ENCODE measurements at regions not wholly inside any gene's neighbourhood (a gene's known extent, or its start where the extent isn't known, plus 50 kb on each side); places are given as distances from the start of the nearest gene placed in this dataset.

DNA sequence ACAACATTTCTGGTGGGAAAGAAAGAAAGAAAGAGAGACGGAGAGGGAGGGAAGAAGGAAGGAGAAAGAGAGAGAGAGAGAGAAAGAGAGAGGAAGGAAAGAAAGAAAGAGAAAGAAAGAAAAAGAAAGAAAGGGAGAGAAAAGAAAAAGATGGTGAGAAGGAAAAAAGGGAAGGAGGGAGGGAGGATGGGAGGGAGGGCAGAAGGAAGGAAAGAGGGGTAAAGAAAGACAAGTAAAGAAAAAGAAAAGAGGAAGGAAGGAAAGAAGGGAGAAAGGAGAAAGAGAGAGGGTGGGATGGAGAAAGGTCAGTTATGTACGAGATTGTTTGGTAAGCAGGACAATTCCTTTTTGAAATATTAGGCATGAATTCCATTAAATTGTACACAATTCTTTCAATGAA lies 145.3 kb downstream of the SPRY2 start:
- DNase-seq (ENCODE audit: low spot score), result no peak
- intact Hi-C loops (cut with micrococcal nuclease), result loop anchor here (1.0 kb wide), 1 partner anchor 20 kb away; no protein-coding TSS in a partner anchor
- no peaks in the 10 kb centered on the region for H3K36me3 Mint-ChIP-seq (ENCODE audit: low read depth)
- H3K27me3 Mint-ChIP-seq (ENCODE audit: insufficient read depth), result no peaks in the 10 kb centered on the region
- H3K4me3 Mint-ChIP-seq, result no peak overlapping the region
- H3K9me3 Mint-ChIP-seq, result no peaks in the 10 kb centered on the region
- H3K27ac Mint-ChIP-seq, result no peak overlapping the region
- no peaks in the 10 kb centered on the region for H3K4me1 Mint-ChIP-seq (ENCODE audit: low read depth)

- intact Hi-C loops (cut with micrococcal nuclease), result no loop called here
- H3K4me1 Mint-ChIP-seq (ENCODE audit: low read depth), result no peaks in the 10 kb centered on the region
- no peak overlapping the region for H3K4me3 Mint-ChIP-seq
- H3K36me3 Mint-ChIP-seq (ENCODE audit: low read depth), result no peaks in the 10 kb centered on the region
- H3K9me3 Mint-ChIP-seq, result no peaks in the 10 kb centered on the region
- DNase-seq (ENCODE audit: low spot score), result no peak
- no peak overlapping the region for H3K27ac Mint-ChIP-seq
- no peaks in the 10 kb centered on the region for H3K27me3 Mint-ChIP-seq (ENCODE audit: insufficient read depth)
These were observed 150.9 kb downstream of the SPRY2 start for GRCh38 chr13:80189889-80190597.

- Mint-ChIP-seq H3K27ac (no peak overlapping the region), H3K4me3 (no peak overlapping the region), H3K27me3 (ENCODE audit: insufficient read depth) (no peaks in the 10 kb centered on the region), H3K4me1 (ENCODE audit: low read depth) (no peaks in the 10 kb centered on the region), H3K36me3 (ENCODE audit: low read depth) (no peaks in the 10 kb centered on the region), H3K9me3 (no peaks in the 10 kb centered on the region)
- no peak for DNase-seq (ENCODE audit: low spot score)
- intact Hi-C loops (cut with micrococcal nuclease), result no loop called here
These were observed 160.1 kb downstream of the SPRY2 start for GRCh38 chr13:80180740-80181355.

GRCh38 chr13:80177327-80177726 lies 163.6 kb downstream of the SPRY2 start:
- no peak for DNase-seq (ENCODE audit: low spot score)
- Mint-ChIP-seq H3K4me1 (ENCODE audit: low read depth) (no peaks in the 10 kb centered on the region), H3K9me3 (no peaks in the 10 kb centered on the region), H3K4me3 (no peak overlapping the region), H3K36me3 (ENCODE audit: low read depth) (no peaks in the 10 kb centered on the region), H3K27me3 (ENCODE audit: insufficient read depth) (no peaks in the 10 kb centered on the region), H3K27ac (no peak overlapping the region)
- intact Hi-C loops (cut with micrococcal nuclease), result no loop called here

- Mint-ChIP-seq H3K36me3 (ENCODE audit: low read depth) (no peaks in the 10 kb centered on the region), H3K27ac (no peak overlapping the region), H3K4me3 (no peak overlapping the region), H3K4me1 (ENCODE audit: low read depth) (no peaks in the 10 kb centered on the region), H3K9me3 (no peaks in the 10 kb centered on the region), H3K27me3 (ENCODE audit: insufficient read depth) (peaks cover 1% of the 10 kb centered on the region)
- DNase-seq (ENCODE audit: low spot score), result no peak
- intact Hi-C loops (cut with micrococcal nuclease), result no loop called here
These were observed 167.7 kb downstream of the SPRY2 start for GRCh38 chr13:80173224-80173623.

DNA sequence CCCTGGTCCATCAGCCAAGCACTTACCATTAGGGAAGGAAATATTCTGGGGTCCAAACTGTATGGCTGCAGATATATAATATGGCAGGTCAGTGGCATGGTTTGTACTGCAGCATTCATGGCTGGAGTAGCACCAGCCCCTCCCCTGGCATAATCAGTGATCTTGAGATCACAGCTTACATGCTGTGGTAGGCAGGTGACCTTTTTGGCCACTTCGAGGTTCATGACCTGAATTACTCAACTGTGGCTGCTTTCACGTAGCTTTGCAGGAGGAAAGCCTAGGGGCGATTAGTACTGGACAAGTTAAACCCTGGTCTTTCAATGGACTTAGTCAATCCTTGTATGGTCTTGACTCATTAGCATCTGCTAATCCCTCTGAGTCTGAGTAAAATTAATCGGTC lies 169.8 kb downstream of the SPRY2 start:
- H3K27ac Mint-ChIP-seq, result no peak overlapping the region
- intact Hi-C loops (cut with micrococcal nuclease), result no loop called here
- no peaks in the 10 kb centered on the region for H3K4me1 Mint-ChIP-seq (ENCODE audit: low read depth)
- no peaks in the 10 kb centered on the region for H3K9me3 Mint-ChIP-seq
- H3K27me3 Mint-ChIP-seq (ENCODE audit: insufficient read depth), result peaks cover 1% of the 10 kb centered on the region
- DNase-seq (ENCODE audit: low spot score), result no peak
- H3K4me3 Mint-ChIP-seq, result no peak overlapping the region
- H3K36me3 Mint-ChIP-seq (ENCODE audit: low read depth), result no peaks in the 10 kb centered on the region

DNA sequence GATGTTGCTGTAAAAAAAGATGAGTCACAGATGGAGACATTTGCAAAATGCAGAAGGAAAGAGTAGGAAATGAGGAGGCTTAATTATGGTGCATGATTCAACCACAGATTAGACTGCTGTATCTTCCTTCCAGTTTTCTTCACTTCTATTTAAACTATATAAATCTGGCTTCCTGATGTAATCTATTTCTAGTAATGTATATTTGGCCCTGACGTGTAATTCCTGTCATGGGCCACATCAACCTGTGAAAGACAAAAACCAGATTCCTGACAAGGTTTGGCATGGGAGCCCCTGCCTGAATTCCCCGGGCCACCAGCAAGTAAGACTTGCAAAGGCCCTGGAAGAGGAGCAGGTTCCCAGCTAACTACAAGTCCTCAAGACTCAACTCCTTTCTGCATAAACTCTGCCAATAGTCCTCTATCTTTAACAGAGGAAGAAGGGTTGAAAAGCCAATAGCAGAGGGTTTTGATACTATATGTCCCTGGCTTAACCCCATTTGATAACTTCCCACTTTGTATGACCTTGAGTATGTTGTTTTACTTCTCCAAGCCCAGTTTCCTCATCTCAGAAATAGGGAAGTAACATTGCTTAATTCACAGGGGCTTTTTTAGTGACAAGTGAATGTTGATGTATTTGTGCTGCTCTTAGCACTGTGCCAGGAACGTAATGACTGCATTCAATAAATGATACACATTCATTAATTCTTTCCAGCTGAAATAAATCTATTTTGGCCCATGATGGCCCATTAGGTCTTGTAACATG lies 172.7 kb downstream of the SPRY2 start:
- H3K4me1 Mint-ChIP-seq (ENCODE audit: low read depth), result no peaks in the 10 kb centered on the region
- H3K36me3 Mint-ChIP-seq (ENCODE audit: low read depth), result no peaks in the 10 kb centered on the region
- intact Hi-C loops (cut with micrococcal nuclease), result no loop called here
- peaks cover 1% of the 10 kb centered on the region for H3K27me3 Mint-ChIP-seq (ENCODE audit: insufficient read depth)
- no peak overlapping the region for H3K4me3 Mint-ChIP-seq
- H3K9me3 Mint-ChIP-seq, result no peaks in the 10 kb centered on the region
- no peak overlapping the region for H3K27ac Mint-ChIP-seq
- DNase-seq (ENCODE audit: low spot score), result no peak

DNA sequence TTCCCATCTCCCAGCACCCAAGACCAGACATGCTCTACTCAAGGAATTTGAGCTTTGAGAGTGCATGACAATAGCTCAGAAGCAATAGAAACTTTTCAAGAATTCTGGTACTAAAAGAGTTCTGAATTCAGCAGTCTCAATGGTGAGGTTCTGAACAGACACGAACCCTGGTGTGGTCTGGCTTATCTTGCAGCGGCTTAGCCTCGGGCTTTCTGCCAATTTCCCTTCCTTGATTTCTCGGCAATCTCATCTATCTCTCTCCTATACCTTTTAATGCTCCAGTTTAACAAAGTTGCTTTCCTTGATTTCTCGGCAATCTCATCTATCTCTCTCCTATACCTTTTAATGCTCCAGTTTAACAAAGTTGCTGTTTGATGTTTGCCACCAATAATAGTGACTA lies 174.6 kb downstream of the SPRY2 start:
- intact Hi-C loops (cut with micrococcal nuclease), result no loop called here
- peaks cover 1% of the 10 kb centered on the region for H3K27me3 Mint-ChIP-seq (ENCODE audit: insufficient read depth)
- DNase-seq (ENCODE audit: low spot score), result no peak
- H3K9me3 Mint-ChIP-seq, result no peaks in the 10 kb centered on the region
- H3K4me3 Mint-ChIP-seq, result no peak overlapping the region
- H3K36me3 Mint-ChIP-seq (ENCODE audit: low read depth), result no peaks in the 10 kb centered on the region
- no peaks in the 10 kb centered on the region for H3K4me1 Mint-ChIP-seq (ENCODE audit: low read depth)
- no peak overlapping the region for H3K27ac Mint-ChIP-seq

GRCh38 chr13:80164462-80164861 lies 176.5 kb downstream of the SPRY2 start:
- no peak overlapping the region for H3K27ac Mint-ChIP-seq
- H3K36me3 Mint-ChIP-seq (ENCODE audit: low read depth), result no peaks in the 10 kb centered on the region
- no peaks in the 10 kb centered on the region for H3K4me1 Mint-ChIP-seq (ENCODE audit: low read depth)
- intact Hi-C loops (cut with micrococcal nuclease), result no loop called here
- no peak for DNase-seq (ENCODE audit: low spot score)
- H3K9me3 Mint-ChIP-seq, result no peaks in the 10 kb centered on the region
- H3K27me3 Mint-ChIP-seq (ENCODE audit: insufficient read depth), result peaks cover 1% of the 10 kb centered on the region
- H3K4me3 Mint-ChIP-seq, result no peak overlapping the region

DNA sequence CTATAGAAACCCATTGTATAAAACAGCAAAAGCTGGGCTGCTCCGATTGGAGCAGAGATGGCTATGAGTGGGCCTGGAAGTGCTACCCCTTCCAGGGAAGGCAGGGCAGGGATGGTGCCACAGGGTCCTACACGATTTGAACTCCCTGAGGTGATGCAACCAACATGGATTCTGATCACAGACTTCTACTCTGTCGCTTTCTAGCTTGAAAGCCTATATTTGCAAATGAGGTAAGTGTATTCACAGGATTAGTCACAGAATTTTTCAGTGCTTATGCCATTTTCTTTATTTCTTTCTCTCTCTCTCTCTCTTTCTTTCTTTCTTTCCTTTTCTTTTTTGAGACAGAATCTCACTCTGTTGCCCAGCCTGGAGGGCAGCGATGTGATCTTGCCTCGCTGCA lies 179.0 kb downstream of the SPRY2 start:
- intact Hi-C loops (cut with micrococcal nuclease), result no loop called here
- no peaks in the 10 kb centered on the region for H3K27me3 Mint-ChIP-seq (ENCODE audit: insufficient read depth)
- DNase-seq (ENCODE audit: low spot score), result no peak
- no peaks in the 10 kb centered on the region for H3K4me1 Mint-ChIP-seq (ENCODE audit: low read depth)
- no peak overlapping the region for H3K27ac Mint-ChIP-seq
- no peaks in the 10 kb centered on the region for H3K9me3 Mint-ChIP-seq
- H3K4me3 Mint-ChIP-seq, result no peak overlapping the region
- H3K36me3 Mint-ChIP-seq (ENCODE audit: low read depth), result no peaks in the 10 kb centered on the region

- Mint-ChIP-seq H3K27me3 (ENCODE audit: insufficient read depth) (no peaks in the 10 kb centered on the region), H3K9me3 (no peaks in the 10 kb centered on the region), H3K4me3 (no peak overlapping the region), H3K4me1 (ENCODE audit: low read depth) (no peaks in the 10 kb centered on the region), H3K36me3 (ENCODE audit: low read depth) (no peaks in the 10 kb centered on the region), H3K27ac (no peak overlapping the region)
- no peak for DNase-seq (ENCODE audit: low spot score)
- intact Hi-C loops (cut with micrococcal nuclease), result no loop called here
These were observed 179.7 kb downstream of the SPRY2 start for GRCh38 chr13:80161219-80161618.

DNA sequence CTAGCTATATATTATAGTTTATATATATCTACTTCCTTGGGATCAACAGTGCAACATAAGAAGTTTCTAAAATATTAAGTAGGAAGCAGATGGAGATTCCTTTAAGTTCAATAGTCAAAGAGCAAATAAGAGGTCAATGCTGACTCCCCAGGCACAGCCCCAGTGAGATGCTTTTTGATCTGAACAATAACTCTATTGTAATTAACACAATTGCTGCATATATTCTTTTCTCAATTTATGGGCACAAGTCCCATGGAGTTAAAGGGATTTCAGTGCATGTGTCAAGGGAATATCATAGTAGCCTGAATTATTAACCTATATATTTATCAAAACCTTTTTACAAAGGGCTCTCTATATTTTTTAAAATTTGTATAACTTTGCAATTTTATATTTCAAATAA lies 180.8 kb downstream of the SPRY2 start:
- Mint-ChIP-seq H3K36me3 (ENCODE audit: low read depth) (no peaks in the 10 kb centered on the region), H3K4me3 (no peak overlapping the region), H3K4me1 (ENCODE audit: low read depth) (no peaks in the 10 kb centered on the region), H3K9me3 (no peaks in the 10 kb centered on the region), H3K27ac (no peak overlapping the region), H3K27me3 (ENCODE audit: insufficient read depth) (no peaks in the 10 kb centered on the region)
- DNase-seq (ENCODE audit: low spot score), result no peak
- intact Hi-C loops (cut with micrococcal nuclease), result no loop called here

DNA sequence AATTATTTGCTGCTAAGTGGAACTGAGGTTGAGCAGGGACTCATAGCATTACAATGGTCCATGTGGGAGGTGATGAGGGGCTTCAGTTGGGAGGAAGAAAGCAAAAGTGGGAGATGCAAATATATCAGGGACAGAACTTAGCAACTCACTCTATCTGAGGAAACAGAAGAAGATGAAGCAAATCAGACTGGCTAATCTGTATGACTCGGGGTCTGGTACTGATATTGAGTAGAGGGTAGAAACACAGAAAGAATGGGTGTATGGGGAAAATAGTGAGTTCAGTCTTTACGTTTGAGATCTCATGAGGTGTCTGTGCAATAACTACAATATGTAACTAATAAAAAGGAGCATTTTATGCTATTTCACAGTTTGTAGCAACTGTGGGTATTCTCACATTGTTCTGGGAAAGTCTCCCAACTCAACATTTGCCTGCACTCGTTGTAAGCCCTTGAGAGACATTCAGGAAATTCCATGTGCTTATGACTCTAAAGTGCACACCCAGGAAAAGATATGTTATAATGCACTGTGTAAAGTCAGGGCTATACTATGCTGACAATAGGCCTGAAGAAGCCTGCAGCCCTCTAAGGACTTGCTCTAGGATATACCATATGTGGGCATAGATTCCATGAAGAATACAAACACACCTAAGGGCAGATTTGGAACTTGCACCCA lies 183.5 kb downstream of the SPRY2 start:
- Mint-ChIP-seq H3K4me3 (no peak overlapping the region), H3K36me3 (ENCODE audit: low read depth) (no peaks in the 10 kb centered on the region), H3K4me1 (ENCODE audit: low read depth) (no peaks in the 10 kb centered on the region), H3K27ac (no peak overlapping the region), H3K9me3 (no peaks in the 10 kb centered on the region), H3K27me3 (ENCODE audit: insufficient read depth) (no peaks in the 10 kb centered on the region)
- DNase-seq (ENCODE audit: low spot score), result no peak
- intact Hi-C loops (cut with micrococcal nuclease), result no loop called here

Measured in activated T-helper 1 cell treated with anti-CD3 and anti-CD28 coated beads, Interleukin-12 subunit alpha, Interleukin-12 subunit beta, Interleukin-2, Interleukin-4 antibody, amounts not matched to agents 30 ng/mL and 10 ng/mL and 1 ng/mL, durations not matched to agents 14 hours and 24 hours and 36 hours (primary cell).